ENCODE measurements at regions not wholly inside any gene's neighbourhood (a gene's known extent, or its start where the extent isn't known, plus 50 kb on each side); places are given as distances from the start of the nearest gene placed in this dataset.

DNA sequence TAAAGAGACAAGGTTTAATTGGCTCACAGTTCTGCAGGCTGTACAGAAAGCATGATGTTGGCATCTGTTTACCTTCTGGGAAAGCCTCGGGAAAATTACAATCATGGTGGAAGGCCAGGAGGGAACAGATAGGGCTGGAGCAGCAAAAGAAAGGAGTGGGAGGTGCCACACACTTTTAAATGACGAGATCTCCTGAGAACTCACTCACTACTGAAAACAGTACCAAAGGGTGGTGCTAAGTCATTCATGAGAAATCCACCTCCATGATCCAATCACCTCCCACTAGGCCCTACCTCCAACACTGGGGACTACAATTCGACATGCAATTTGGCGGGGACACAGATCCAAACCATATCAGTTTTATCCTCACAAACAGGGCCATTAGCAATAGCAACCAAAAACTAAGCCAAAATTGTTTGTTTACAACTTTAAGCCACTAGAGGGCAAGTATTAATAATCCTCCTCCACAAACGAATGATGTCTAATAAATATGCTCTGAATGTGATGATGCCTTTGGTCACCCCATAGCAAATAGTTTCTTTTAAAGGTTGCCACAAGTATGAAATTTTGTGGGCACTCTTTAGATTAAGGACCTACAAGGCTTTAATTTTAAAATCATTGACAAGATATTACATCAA lies 129.2 kb upstream of the NRBF2 start:
- Histone ChIP-seq H3K4me3 (ENCODE audit: low read length) (no peak overlapping the region), H3K9me3 (ENCODE audit: control insufficient read depth, low read length) (no peaks in the 10 kb centered on the region), H3K27ac (ENCODE audit: low read length) (no peak overlapping the region), H3K4me1 (ENCODE audit: control insufficient read depth, insufficient read depth, low read length) (no peaks in the 10 kb centered on the region), H3K27me3 (ENCODE audit: control insufficient read depth, insufficient read depth) (no peaks in the 10 kb centered on the region)
- 66% methylated on average over 5 of the region's 5 CpGs for WGBS
- ATAC-seq (no peak), DNase-seq (no peak)
- intact Hi-C loops (cut with DNase I): loop anchor here in 1 of 4 donors (10.0 kb wide), 1 partner anchor 151 kb away; no protein-coding TSS in a partner anchor

DNA sequence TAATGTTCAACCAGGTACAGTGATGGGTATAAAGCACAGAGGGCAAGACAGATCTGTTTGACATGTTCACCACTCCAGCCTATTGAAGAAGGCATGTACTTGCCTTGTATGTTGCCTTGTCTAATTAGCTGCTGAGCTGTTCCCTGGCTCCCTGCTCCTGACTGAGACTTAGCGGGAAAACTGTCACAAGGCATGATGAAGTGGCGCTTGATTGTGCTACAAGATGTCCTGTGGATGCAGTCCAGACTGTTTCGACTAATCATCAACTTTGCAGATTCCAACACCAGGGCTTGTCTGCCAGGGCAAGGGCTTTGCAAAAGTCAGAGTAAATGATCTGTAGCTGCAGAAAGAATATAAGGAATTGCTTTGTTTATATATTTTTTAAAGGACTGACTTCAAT lies 136.2 kb upstream of the NRBF2 start:
- ATAC-seq: peak; percentile 84 to 93

GRCh38 chr10:62996516-62996915 lies 136.6 kb upstream of the NRBF2 start:
- ATAC-seq (no peak), DNase-seq (no peak)
- H3K27ac ChIP-seq (ENCODE audit: low read length): no peak overlapping the region
- H3K27me3 ChIP-seq (ENCODE audit: control insufficient read depth, insufficient read depth): no peaks in the 10 kb centered on the region
- no peak overlapping the region for H3K4me3 ChIP-seq (ENCODE audit: low read length)
- no peaks in the 10 kb centered on the region for H3K9me3 ChIP-seq (ENCODE audit: control insufficient read depth, low read length)
- peaks cover 8% of the 10 kb centered on the region for H3K4me1 ChIP-seq (ENCODE audit: control insufficient read depth, insufficient read depth, low read length)
- intact Hi-C loops (cut with DNase I): no loop called here
- WGBS: 35% methylated on average over 1 of the region's 1 CpG

More for the DNA sequence above, 136.2 kb upstream of the NRBF2 start:
- DNase-seq: peak in 1 of 3 donors; percentile 45
- H3K9me3 ChIP-seq (ENCODE audit: control insufficient read depth, low read length): no peaks in the 10 kb centered on the region
- H3K4me1 ChIP-seq (ENCODE audit: control insufficient read depth, insufficient read depth, low read length): peaks cover 8% of the 10 kb centered on the region
- WGBS: 30% methylated on average over 3 of the region's 3 CpGs
- H3K27me3 ChIP-seq (ENCODE audit: control insufficient read depth, insufficient read depth): no peaks in the 10 kb centered on the region
- no peak overlapping the region for H3K27ac ChIP-seq (ENCODE audit: low read length)
- H3K4me3 ChIP-seq (ENCODE audit: low read length): no peak overlapping the region
- intact Hi-C loops (cut with DNase I): no loop called here

DNA sequence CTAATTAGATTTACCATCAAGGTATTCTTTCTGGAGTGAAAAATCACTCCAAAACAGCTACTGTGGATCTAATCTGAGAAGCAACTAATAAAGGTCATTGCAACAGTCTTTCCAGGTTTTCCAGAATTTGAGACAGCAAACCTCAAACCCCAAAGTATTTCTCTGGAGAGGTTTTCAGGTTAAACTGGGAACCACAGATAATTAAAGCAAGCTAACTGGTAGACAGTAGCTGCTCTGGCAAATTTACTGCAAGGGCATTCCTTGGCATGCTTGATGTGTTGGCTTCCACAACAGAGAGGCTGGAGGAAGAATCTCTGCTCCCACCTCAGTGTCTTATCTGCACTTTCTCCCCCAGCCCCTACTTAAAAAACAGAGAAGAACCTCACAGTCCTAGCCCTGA lies 140.0 kb upstream of the NRBF2 start:
- H3K27ac ChIP-seq (ENCODE audit: low read length): no peak overlapping the region
- intact Hi-C loops (cut with DNase I): no loop called here
- no peak for ATAC-seq

GRCh38 chr10:62992145-62992721 lies 140.9 kb upstream of the NRBF2 start:
- intact Hi-C loops (cut with DNase I): no loop called here

More for the DNA sequence above, 140.0 kb upstream of the NRBF2 start:
- H3K4me3 ChIP-seq (ENCODE audit: low read length): no peak overlapping the region
- H3K27me3 ChIP-seq (ENCODE audit: control insufficient read depth, insufficient read depth): no peaks in the 10 kb centered on the region
- no peak for DNase-seq
- H3K9me3 ChIP-seq (ENCODE audit: control insufficient read depth, low read length): no peaks in the 10 kb centered on the region
- peaks cover 8% of the 10 kb centered on the region for H3K4me1 ChIP-seq (ENCODE audit: control insufficient read depth, insufficient read depth, low read length)

GRCh38 chr10:62990126-62990525 lies 143.0 kb upstream of the NRBF2 start:
- no peak for ATAC-seq
- no peak for DNase-seq
- Histone ChIP-seq H3K4me3 (ENCODE audit: low read length) (no peak overlapping the region), H3K27me3 (ENCODE audit: control insufficient read depth, insufficient read depth) (no peaks in the 10 kb centered on the region), H3K4me1 (ENCODE audit: control insufficient read depth, insufficient read depth, low read length) (peaks cover 4% of the 10 kb centered on the region), H3K9me3 (ENCODE audit: control insufficient read depth, low read length) (no peaks in the 10 kb centered on the region), H3K27ac (ENCODE audit: low read length) (no peak overlapping the region)
- intact Hi-C loops (cut with DNase I): no loop called here
- WGBS: 83% methylated on average over 1 of the region's 1 CpG

More at GRCh38 chr10:62992145-62992721, 140.9 kb upstream of the NRBF2 start:
- peak; percentile 51 to 67 for ATAC-seq
- DNase-seq: no peak
- 25% methylated on average over 9 of the region's 9 CpGs for WGBS
- H3K27me3 ChIP-seq (ENCODE audit: control insufficient read depth, insufficient read depth): no peaks in the 10 kb centered on the region
- no peak overlapping the region for H3K4me3 ChIP-seq (ENCODE audit: low read length)
- peaks cover 8% of the 10 kb centered on the region for H3K4me1 ChIP-seq (ENCODE audit: control insufficient read depth, insufficient read depth, low read length)
- peak overlapping the region; percentile 30 for H3K27ac ChIP-seq (ENCODE audit: low read length)
- no peaks in the 10 kb centered on the region for H3K9me3 ChIP-seq (ENCODE audit: control insufficient read depth, low read length)

- no peaks in the 10 kb centered on the region for H3K9me3 ChIP-seq (ENCODE audit: control insufficient read depth, low read length)
- no peaks in the 10 kb centered on the region for H3K27me3 ChIP-seq (ENCODE audit: control insufficient read depth, insufficient read depth)
- H3K4me3 ChIP-seq (ENCODE audit: low read length): no peak overlapping the region
- DNase-seq (no peak), ATAC-seq (no peak)
- no peaks in the 10 kb centered on the region for H3K4me1 ChIP-seq (ENCODE audit: control insufficient read depth, insufficient read depth, low read length)
- intact Hi-C loops (cut with DNase I): no loop called here
- H3K27ac ChIP-seq (ENCODE audit: low read length): no peak overlapping the region
- 78% methylated on average over 4 of the region's 4 CpGs for WGBS
Observed at GRCh38 chr10:62985807-62986600, 147.1 kb upstream of the NRBF2 start.

GRCh38 chr10:62981096-62981495 lies 152.0 kb upstream of the NRBF2 start:
- H3K4me1 ChIP-seq (ENCODE audit: control insufficient read depth, insufficient read depth, low read length): no peaks in the 10 kb centered on the region
- ATAC-seq: no peak
- no peaks in the 10 kb centered on the region for H3K9me3 ChIP-seq (ENCODE audit: control insufficient read depth, low read length)
- intact Hi-C loops (cut with DNase I): no loop called here
- no peak overlapping the region for H3K4me3 ChIP-seq (ENCODE audit: low read length)
- WGBS: 58% methylated on average over 2 of the region's 2 CpGs
- H3K27me3 ChIP-seq (ENCODE audit: control insufficient read depth, insufficient read depth): no peaks in the 10 kb centered on the region
- DNase-seq: no peak
- H3K27ac ChIP-seq (ENCODE audit: low read length): no peak overlapping the region

GRCh38 chr10:62980687-62981086 lies 152.4 kb upstream of the NRBF2 start:
- WGBS: 63% methylated on average over 5 of the region's 5 CpGs
- H3K9me3 ChIP-seq (ENCODE audit: control insufficient read depth, low read length): no peaks in the 10 kb centered on the region
- no peak for DNase-seq
- no peak for ATAC-seq
- intact Hi-C loops (cut with DNase I): no loop called here
- H3K27me3 ChIP-seq (ENCODE audit: control insufficient read depth, insufficient read depth): no peaks in the 10 kb centered on the region
- no peaks in the 10 kb centered on the region for H3K4me1 ChIP-seq (ENCODE audit: control insufficient read depth, insufficient read depth, low read length)
- H3K27ac ChIP-seq (ENCODE audit: low read length): no peak overlapping the region
- no peak overlapping the region for H3K4me3 ChIP-seq (ENCODE audit: low read length)

DNA sequence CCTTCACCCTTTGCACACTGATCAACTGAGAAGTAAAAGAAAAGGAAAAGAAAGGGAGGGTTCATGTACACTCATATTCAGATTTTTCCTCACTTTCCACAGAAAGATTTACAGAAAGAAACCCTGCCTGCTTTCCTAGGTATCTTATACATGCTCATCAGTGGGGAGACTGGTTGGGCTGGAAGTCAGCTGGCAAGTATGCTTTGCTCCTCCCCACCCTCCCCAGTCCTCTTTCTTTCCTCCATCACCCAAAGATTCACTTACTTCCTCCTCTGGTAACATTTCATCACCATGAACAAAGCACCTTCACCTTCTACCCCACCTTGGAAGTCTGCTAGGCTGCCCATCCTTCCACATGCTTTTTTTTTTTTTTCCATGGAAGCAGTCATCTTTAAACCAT lies 153.2 kb upstream of the NRBF2 start:
- Histone ChIP-seq H3K27me3 (ENCODE audit: control insufficient read depth, insufficient read depth) (no peaks in the 10 kb centered on the region), H3K4me3 (ENCODE audit: low read length) (no peak overlapping the region), H3K4me1 (ENCODE audit: control insufficient read depth, insufficient read depth, low read length) (no peaks in the 10 kb centered on the region), H3K27ac (ENCODE audit: low read length) (no peak overlapping the region), H3K9me3 (ENCODE audit: control insufficient read depth, low read length) (no peaks in the 10 kb centered on the region)
- ATAC-seq (no peak), DNase-seq (no peak)
- intact Hi-C loops (cut with DNase I): no loop called here

GRCh38 chr10:62978482-62978881 lies 154.6 kb upstream of the NRBF2 start:
- WGBS: 71% methylated on average over 4 of the region's 4 CpGs

More at GRCh38 chr10:62978482-62978881, 154.6 kb upstream of the NRBF2 start:
- DNase-seq (no peak), ATAC-seq (no peak)
- intact Hi-C loops (cut with DNase I): no loop called here
- Histone ChIP-seq H3K4me1 (ENCODE audit: control insufficient read depth, insufficient read depth, low read length) (no peaks in the 10 kb centered on the region), H3K4me3 (ENCODE audit: low read length) (no peak overlapping the region), H3K9me3 (ENCODE audit: control insufficient read depth, low read length) (no peaks in the 10 kb centered on the region), H3K27ac (ENCODE audit: low read length) (no peak overlapping the region), H3K27me3 (ENCODE audit: control insufficient read depth, insufficient read depth) (no peaks in the 10 kb centered on the region)
